ENCODE measurements at regions not wholly inside any gene's neighbourhood (a gene's known extent, or its start where the extent isn't known, plus 50 kb on each side); places are given as distances from the start of the nearest gene placed in this dataset.

- DNase-seq (ENCODE audit: low read depth, low spot score): no peak
These were observed 570.5 kb downstream of the TDRD15 start for GRCh38 chr2:21694079-21694878.

GRCh38 chr2:21696900-21697299 is 573.1 kb downstream of the TDRD15 start:
- no peak for DNase-seq (ENCODE audit: low read depth, low spot score)

GRCh38 chr2:21700644-21701043 is 576.9 kb downstream of the TDRD15 start:
- DNase-seq (ENCODE audit: low read depth, low spot score): no peak

- DNase-seq (ENCODE audit: low read depth, low spot score): no peak
These were observed 586.3 kb downstream of the TDRD15 start for GRCh38 chr2:21710031-21710430.

- no peak for DNase-seq (ENCODE audit: low read depth, low spot score)
These were observed 586.7 kb downstream of the TDRD15 start for GRCh38 chr2:21710496-21710895.

- no peak for DNase-seq (ENCODE audit: low read depth, low spot score)
These were observed 592.1 kb downstream of the TDRD15 start for GRCh38 chr2:21715887-21716286.

- DNase-seq (ENCODE audit: low read depth, low spot score): no peak
These were observed 603.3 kb downstream of the TDRD15 start for GRCh38 chr2:21727101-21727500.

- no peak for DNase-seq (ENCODE audit: low read depth, low spot score)
These were observed 604.4 kb downstream of the TDRD15 start for GRCh38 chr2:21728133-21728532.

GRCh38 chr2:21730141-21730540 is 606.4 kb downstream of the TDRD15 start:
- no peak for DNase-seq (ENCODE audit: low read depth, low spot score)

- no peak for DNase-seq (ENCODE audit: low read depth, low spot score)
These were observed 616.7 kb downstream of the TDRD15 start for GRCh38 chr2:21740484-21740883.

- DNase-seq (ENCODE audit: low read depth, low spot score): no peak
These were observed 622.7 kb downstream of the TDRD15 start for GRCh38 chr2:21746499-21746898.

- DNase-seq (ENCODE audit: low read depth, low spot score): no peak
These were observed 624.7 kb downstream of the TDRD15 start for GRCh38 chr2:21748501-21748900.

- no peak for DNase-seq (ENCODE audit: low read depth, low spot score)
These were observed 630.5 kb downstream of the TDRD15 start for GRCh38 chr2:21754164-21754788.

- DNase-seq (ENCODE audit: low read depth, low spot score): no peak
These were observed 634.1 kb downstream of the TDRD15 start for GRCh38 chr2:21757805-21758430.

- DNase-seq (ENCODE audit: low read depth, low spot score): no peak
These were observed 636.1 kb downstream of the TDRD15 start for GRCh38 chr2:21759819-21760218.

GRCh38 chr2:21761361-21761760 is 637.6 kb downstream of the TDRD15 start:
- DNase-seq (ENCODE audit: low read depth, low spot score): no peak

GRCh38 chr2:21763501-21763900 is 639.7 kb downstream of the TDRD15 start:
- no peak for DNase-seq (ENCODE audit: low read depth, low spot score)

- no peak for DNase-seq (ENCODE audit: low read depth, low spot score)
These were observed 647.0 kb downstream of the TDRD15 start for GRCh38 chr2:21770787-21771186.

GRCh38 chr2:21772624-21773023 is 648.9 kb downstream of the TDRD15 start:
- no peak for DNase-seq (ENCODE audit: low read depth, low spot score)

GRCh38 chr2:21773168-21773567 is 649.4 kb downstream of the TDRD15 start:
- DNase-seq (ENCODE audit: low read depth, low spot score): no peak

- DNase-seq (ENCODE audit: low read depth, low spot score): no peak
These were observed 651.1 kb downstream of the TDRD15 start for GRCh38 chr2:21774691-21775368.

- no peak for DNase-seq (ENCODE audit: low read depth, low spot score)
These were observed 656.0 kb downstream of the TDRD15 start for GRCh38 chr2:21779786-21780185.

Measured in astrocyte of the hippocampus (primary cell).